ENCODE measurements at regions not wholly inside any gene's neighbourhood (a gene's known extent, or its start where the extent isn't known, plus 50 kb on each side); places are given as distances from the start of the nearest gene placed in this dataset.

GRCh38 chr1:34415140-34415539 is 238.4 kb downstream of the C1orf94 start:
- no peak for DNase-seq

GRCh38 chr1:34418166-34418565 is 241.5 kb downstream of the C1orf94 start:
- DNase-seq, result no peak

- DNase-seq, result no peak
Measured at GRCh38 chr1:34419663-34420136, 243.0 kb downstream of the C1orf94 start.

GRCh38 chr1:34425046-34425445 is 248.3 kb downstream of the C1orf94 start:
- no peak for DNase-seq

- DNase-seq, result no peak
Measured at GRCh38 chr1:34425785-34426184, 249.1 kb downstream of the C1orf94 start.

- DNase-seq, result no peak
Measured at GRCh38 chr1:34426325-34426896, 249.7 kb downstream of the C1orf94 start.

- DNase-seq, result no peak
Measured at GRCh38 chr1:34427170-34427569, 250.5 kb downstream of the C1orf94 start.

GRCh38 chr1:34433099-34433498 is 256.4 kb downstream of the C1orf94 start:
- no peak for DNase-seq

- DNase-seq, result no peak
Measured at GRCh38 chr1:34436836-34437235, 260.1 kb downstream of the C1orf94 start.

- DNase-seq, result no peak
Measured at GRCh38 chr1:34441259-34442069, 264.8 kb downstream of the C1orf94 start.

GRCh38 chr1:34444516-34444915 is 267.8 kb downstream of the C1orf94 start:
- no peak for DNase-seq

- DNase-seq, result no peak
Measured at GRCh38 chr1:34450325-34450724, 273.6 kb downstream of the C1orf94 start.

- DNase-seq, result no peak
Measured at GRCh38 chr1:34452451-34452850, 275.7 kb downstream of the C1orf94 start.

- no peak for DNase-seq
Measured at GRCh38 chr1:34455121-34455520, 278.4 kb downstream of the C1orf94 start.

- no peak for DNase-seq
Measured at GRCh38 chr1:34460193-34460592, 283.5 kb downstream of the C1orf94 start.

GRCh38 chr1:34470401-34470800 is 284.4 kb upstream of the GJB5 start:
- no peak for DNase-seq

GRCh38 chr1:34474566-34474965 is 280.3 kb upstream of the GJB5 start:
- no peak for DNase-seq

- no peak for DNase-seq
Measured at GRCh38 chr1:34476371-34476770, 278.5 kb upstream of the GJB5 start.

- DNase-seq, result no peak
Measured at GRCh38 chr1:34477632-34478141, 277.2 kb upstream of the GJB5 start.

- no peak for DNase-seq
Measured at GRCh38 chr1:34478515-34479076, 276.3 kb upstream of the GJB5 start.

- no peak for DNase-seq
Measured at GRCh38 chr1:34479731-34480130, 275.1 kb upstream of the GJB5 start.

GRCh38 chr1:34488080-34488708 is 266.7 kb upstream of the GJB5 start:
- DNase-seq, result no peak

GRCh38 chr1:34500451-34500850 is 254.4 kb upstream of the GJB5 start:
- no peak for DNase-seq

- no peak for DNase-seq
Measured at GRCh38 chr1:34511802-34512201, 243.0 kb upstream of the GJB5 start.

Measured in MV-4-11 (cell line).